HEK293T (cell line): ENCODE measurements at regions not wholly inside any gene's neighbourhood (a gene's known extent, or its start where the extent isn't known, plus 50 kb on each side); places are given as distances from the start of the nearest gene placed in this dataset.

Experiments
- ARNT ChIP-seq: fragments of 450-650 bp; IDR thresholded peaks from 2 replicates; pipeline ENCODE4 v1.6.1; 2017; ENCODE audit warnings: mild to moderate bottlenecking
- BHLHE40 ChIP-seq: fragments of 450-650 bp; IDR thresholded peaks from 2 replicates; pipeline ENCODE4 v1.6.1; 2016; ENCODE audit warnings: mild to moderate bottlenecking, moderate library complexity, borderline replicate concordance
- ELF4 ChIP-seq: fragments of 450-650 bp; IDR thresholded peaks from 2 replicates; pipeline ENCODE4 v1.6.1; 2017; ENCODE audit warnings: antibody characterized with exemption
- FOXA1 ChIP-seq: fragments of 450-650 bp; IDR thresholded peaks from 2 replicates; pipeline ENCODE4 v1.6.1; 2016; ENCODE audit warnings: mild to moderate bottlenecking
- FOXK2 ChIP-seq: fragments of 450-650 bp; IDR thresholded peaks from 2 replicates; pipeline ENCODE4 v1.6.1; 2016; ENCODE audit warnings: mild to moderate bottlenecking
- HDGF ChIP-seq: fragments of 450-650 bp; IDR thresholded peaks from 2 replicates; pipeline ENCODE4 v1.6.1; 2017; ENCODE audit warnings: antibody characterized with exemption, borderline replicate concordance
- L3MBTL2 ChIP-seq: fragments of 450-650 bp; conservative IDR thresholded peaks from 2 replicates; pipeline ENCODE4 v1.6.1; 2016; ENCODE audit warnings: mild to moderate bottlenecking
- NFRKB ChIP-seq: fragments of 450-650 bp; IDR thresholded peaks from 2 replicates; pipeline ENCODE4 v1.6.1; 2016; ENCODE audit warnings: mild to moderate bottlenecking, moderate library complexity
- SP1 ChIP-seq: fragments of 450-650 bp; IDR thresholded peaks from 2 replicates; pipeline ENCODE4 v1.6.1; 2017
- SUZ12 ChIP-seq: fragments of 450-650 bp; IDR thresholded peaks from 2 replicates; pipeline ENCODE4 v1.6.1; 2016; ENCODE audit warnings: mild to moderate bottlenecking
- TARDBP ChIP-seq: fragments of 450-650 bp; IDR thresholded peaks from 2 replicates; pipeline ENCODE4 v1.6.1; 2016
- ZNF384 ChIP-seq: fragments of 450-650 bp; IDR thresholded peaks from 2 replicates; pipeline ENCODE4 v1.6.1; 2016

DNA sequence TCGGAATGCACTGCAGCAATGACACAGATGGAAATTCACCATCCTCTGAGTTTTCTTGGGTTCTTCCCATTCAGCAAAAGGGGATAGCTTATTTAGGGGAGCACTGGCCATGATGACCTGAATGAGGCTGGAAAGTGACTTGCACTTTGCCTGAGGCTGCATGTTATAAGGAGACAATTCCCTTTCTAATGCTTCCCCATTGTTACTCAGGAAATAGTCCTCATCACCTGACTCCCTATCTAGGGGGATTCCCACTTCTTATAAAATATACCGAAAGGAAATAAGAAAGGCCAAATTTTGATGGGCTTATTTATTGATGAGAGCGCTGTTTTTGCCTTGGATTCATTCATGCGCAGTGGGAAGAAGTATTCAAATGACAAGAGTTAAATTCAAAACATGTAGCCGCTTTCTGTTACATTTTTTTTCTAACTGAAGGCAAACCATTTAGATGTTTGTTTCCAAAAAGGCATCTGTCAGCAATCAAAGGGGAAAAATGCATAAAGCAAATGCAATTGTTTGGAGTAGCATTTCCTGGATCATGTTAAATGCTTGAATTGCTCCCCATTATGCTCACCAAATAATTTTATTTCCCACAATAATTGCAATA lies 220.3 kb upstream of the NFIA start:
- TF ChIP-seq FOXK2 (no peak), L3MBTL2 (no peak), ELF4 (no peak), NFRKB (no peak), SP1 (no peak), ARNT (no peak), FOXA1 (no peak), BHLHE40 (no peak), HDGF (no peak), ZNF384 (no peak), TARDBP (no peak), SUZ12 (no peak)
